Endothelial cell of umbilical vein (primary cell): ENCODE measurements at regions not wholly inside any gene's neighbourhood (a gene's known extent, or its start where the extent isn't known, plus 50 kb on each side); places are given as distances from the start of the nearest gene placed in this dataset.

ENCODE experiments used
- EZH2 ChIP-seq: IDR thresholded peaks from 2 replicates; pipeline ENCODE4 v1.6.1; 2012; ENCODE audit warnings: borderline replicate concordance, low read depth, mild to moderate bottlenecking, moderate library complexity, low read length, inconsistent platforms; ENCODE audit not compliant: severe bottlenecking
- FOS ChIP-seq: IDR thresholded peaks from 2 replicates; pipeline ENCODE4 v1.6.1; 2011; ENCODE audit warnings: mild to moderate bottlenecking, low read length, moderate library complexity, borderline replicate concordance; ENCODE audit not compliant: insufficient read depth
- GATA2 ChIP-seq: IDR thresholded peaks from 2 replicates; pipeline ENCODE4 v1.7.0; 2011; ENCODE audit warnings: low read depth, mild to moderate bottlenecking, moderate library complexity, mixed read lengths, low read length; ENCODE audit not compliant: insufficient read length, insufficient read depth
- JUN ChIP-seq: IDR thresholded peaks from 2 replicates; pipeline ENCODE4 v1.6.1; 2011; ENCODE audit warnings: borderline replicate concordance, low read depth; ENCODE audit not compliant: insufficient read length, insufficient read depth
- MYC ChIP-seq: IDR thresholded peaks from one replicate; pipeline ENCODE4 v1.6.1; 2011; ENCODE audit warnings: mild to moderate bottlenecking, low read depth, low read length
- POLR2A ChIP-seq: IDR thresholded peaks from 2 replicates; pipeline ENCODE4 v1.6.1; 2012; ENCODE audit warnings: low read depth, mild to moderate bottlenecking, control low read depth, low read length
- POLR2AphosphoS5 ChIP-seq: IDR thresholded peaks from 2 replicates; pipeline ENCODE4 v1.6.1; 2012; ENCODE audit warnings: low read depth, mild to moderate bottlenecking, control low read depth, low read length, moderate library complexity; ENCODE audit not compliant: insufficient read depth
- TF ChIP-seq, protein P1 (sequence below), 2 donors: IDR thresholded peaks; 1 replicate in 1 of 2; 2 replicates in 1 of 2; pipeline ENCODE4 v1.5.1; 2011; ENCODE audit warnings: low read length in 2 of 2, mild to moderate bottlenecking in 2 of 2, moderate library complexity in 2 of 2, control low read depth in 1 of 2, inconsistent platforms in 1 of 2, low read depth in 1 of 2; ENCODE audit not compliant: insufficient read depth in 1 of 2; ENCODE audit errors: extremely low read depth in 1 of 2
- TF ChIP-seq, protein P2 (sequence below): IDR thresholded peaks from 2 replicates; pipeline ENCODE4 v1.6.1; 2011; ENCODE audit not compliant: insufficient read depth, insufficient read length

DNA sequence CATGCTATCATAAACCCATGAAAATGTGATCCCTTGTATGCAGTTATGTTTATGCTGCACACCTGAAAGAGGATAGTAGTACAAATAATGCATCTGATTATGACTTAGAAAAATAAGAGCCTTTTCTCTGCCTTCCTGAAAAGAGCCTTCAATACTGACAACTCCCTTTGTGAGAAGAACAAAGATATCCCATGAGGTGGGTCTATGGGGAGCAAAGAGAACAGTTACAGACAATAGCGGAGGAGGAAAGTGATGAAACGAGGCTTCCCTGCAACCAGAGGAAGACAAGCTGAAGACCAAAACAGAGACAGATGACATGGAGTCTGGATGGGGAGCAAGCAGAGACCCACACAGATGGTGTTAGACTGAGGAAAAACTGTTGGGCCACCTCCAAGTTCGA is 598.3 kb upstream of the PLXNA2 start:
- TF ChIP-seq, protein P1, sequence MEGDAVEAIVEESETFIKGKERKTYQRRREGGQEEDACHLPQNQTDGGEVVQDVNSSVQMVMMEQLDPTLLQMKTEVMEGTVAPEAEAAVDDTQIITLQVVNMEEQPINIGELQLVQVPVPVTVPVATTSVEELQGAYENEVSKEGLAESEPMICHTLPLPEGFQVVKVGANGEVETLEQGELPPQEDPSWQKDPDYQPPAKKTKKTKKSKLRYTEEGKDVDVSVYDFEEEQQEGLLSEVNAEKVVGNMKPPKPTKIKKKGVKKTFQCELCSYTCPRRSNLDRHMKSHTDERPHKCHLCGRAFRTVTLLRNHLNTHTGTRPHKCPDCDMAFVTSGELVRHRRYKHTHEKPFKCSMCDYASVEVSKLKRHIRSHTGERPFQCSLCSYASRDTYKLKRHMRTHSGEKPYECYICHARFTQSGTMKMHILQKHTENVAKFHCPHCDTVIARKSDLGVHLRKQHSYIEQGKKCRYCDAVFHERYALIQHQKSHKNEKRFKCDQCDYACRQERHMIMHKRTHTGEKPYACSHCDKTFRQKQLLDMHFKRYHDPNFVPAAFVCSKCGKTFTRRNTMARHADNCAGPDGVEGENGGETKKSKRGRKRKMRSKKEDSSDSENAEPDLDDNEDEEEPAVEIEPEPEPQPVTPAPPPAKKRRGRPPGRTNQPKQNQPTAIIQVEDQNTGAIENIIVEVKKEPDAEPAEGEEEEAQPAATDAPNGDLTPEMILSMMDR (IDR thresholded peaks at IDR 0.05; ENCODE audit: extremely low read depth in 1 of 2, insufficient read depth in 1 of 2, low read depth in 1 of 2, low read length in 2 of 2): no peak
- no peak for TF ChIP-seq EZH2
- no peak for TF ChIP-seq FOS
- TF ChIP-seq POLR2A: no peak
- TF ChIP-seq JUN: no peak
- TF ChIP-seq POLR2AphosphoS5: no peak
- no peak for TF ChIP-seq GATA2
- TF ChIP-seq MYC: no peak
- TF ChIP-seq, protein P2, sequence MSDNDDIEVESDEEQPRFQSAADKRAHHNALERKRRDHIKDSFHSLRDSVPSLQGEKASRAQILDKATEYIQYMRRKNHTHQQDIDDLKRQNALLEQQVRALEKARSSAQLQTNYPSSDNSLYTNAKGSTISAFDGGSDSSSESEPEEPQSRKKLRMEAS: no peak
